GM19023 (cell line): ENCODE measurements at regions not wholly inside any gene's neighbourhood (a gene's known extent, or its start where the extent isn't known, plus 50 kb on each side); places are given as distances from the start of the nearest gene placed in this dataset.
"Not testable (repeated sequence)": the region's sequence is repeated elsewhere in the genome, so short reads cannot be mapped to it uniquely, and the experiment has no call there.

ENCODE experiments used
- ATAC-seq: cut with Tn5 transposase; IDR thresholded peaks from one replicate; pipeline ENCODE4 v1.9.1; 2021; ENCODE audit warnings: mild to moderate bottlenecking, moderate library complexity; ENCODE audit not compliant: unreplicated experiment

DNA sequence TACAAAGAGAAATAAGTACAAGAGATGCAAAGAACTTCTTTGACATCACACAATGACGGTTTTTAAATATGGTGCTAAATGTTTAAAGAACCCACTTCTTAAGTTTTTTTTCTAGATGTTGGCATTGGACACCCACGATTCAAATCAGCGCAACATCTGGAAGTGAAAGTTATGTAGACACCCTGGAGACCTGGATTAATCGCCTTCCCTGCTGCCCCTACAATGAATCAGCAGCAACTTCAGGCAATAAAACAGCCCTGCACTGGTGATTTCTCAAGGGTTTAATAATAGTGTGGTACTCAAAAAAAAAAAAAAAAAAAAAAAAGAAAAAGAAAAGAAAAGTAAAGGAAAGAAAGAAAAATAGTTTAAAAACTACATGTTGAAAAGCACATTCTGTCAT lies 248.3 kb downstream of the NUF2 start:
- no peak for ATAC-seq

DNA sequence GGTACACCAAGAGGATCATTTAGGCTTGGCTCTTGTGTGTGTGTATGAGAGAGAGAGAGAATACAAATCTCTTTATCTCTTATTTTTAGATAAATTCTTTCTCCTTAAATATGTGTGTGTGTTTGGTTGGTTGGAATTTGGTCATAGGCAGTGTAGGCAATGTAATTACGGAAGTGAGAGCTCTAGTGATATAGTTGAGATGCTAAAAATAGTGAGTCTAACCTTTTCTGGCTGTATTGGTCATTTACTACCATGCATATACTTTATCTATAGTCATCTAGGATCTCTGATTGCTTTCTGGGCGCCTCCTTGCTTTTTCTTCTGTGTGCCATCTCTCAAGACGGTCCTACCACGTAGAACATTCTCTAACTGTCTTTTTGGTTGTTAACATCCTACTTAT lies 250.2 kb downstream of the NUF2 start:
- ATAC-seq = no peak

DNA sequence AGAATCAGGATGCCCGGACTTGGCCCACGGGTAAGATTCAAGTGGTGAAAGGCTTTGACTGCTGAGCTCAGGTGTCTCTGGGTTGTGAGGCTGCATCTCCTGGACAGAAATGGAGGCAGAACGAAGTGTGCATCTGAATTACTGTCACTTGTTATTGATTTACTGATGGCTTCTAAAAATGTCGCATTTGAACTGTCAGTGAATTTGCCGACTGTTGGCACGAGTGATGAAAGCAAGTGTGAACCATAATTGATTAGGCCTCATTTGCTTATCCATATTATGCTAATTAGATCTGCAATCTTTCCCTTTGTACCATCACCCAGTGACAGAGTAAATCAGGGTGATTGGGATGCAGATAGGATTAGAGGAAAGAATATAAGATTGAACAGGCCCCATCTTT lies 252.4 kb downstream of the NUF2 start:
- ATAC-seq = no peak

- ATAC-seq = no peak
Measured at GRCh38 chr1:163580926-163581325, 259.2 kb downstream of the NUF2 start.

- ATAC-seq = no peak
Measured at GRCh38 chr1:163583661-163584181, 262.0 kb downstream of the NUF2 start.

- no peak for ATAC-seq
Measured at GRCh38 chr1:163585796-163586195, 264.0 kb downstream of the NUF2 start.

GRCh38 chr1:163588796-163589195 lies 267.0 kb downstream of the NUF2 start:
- no peak for ATAC-seq

DNA sequence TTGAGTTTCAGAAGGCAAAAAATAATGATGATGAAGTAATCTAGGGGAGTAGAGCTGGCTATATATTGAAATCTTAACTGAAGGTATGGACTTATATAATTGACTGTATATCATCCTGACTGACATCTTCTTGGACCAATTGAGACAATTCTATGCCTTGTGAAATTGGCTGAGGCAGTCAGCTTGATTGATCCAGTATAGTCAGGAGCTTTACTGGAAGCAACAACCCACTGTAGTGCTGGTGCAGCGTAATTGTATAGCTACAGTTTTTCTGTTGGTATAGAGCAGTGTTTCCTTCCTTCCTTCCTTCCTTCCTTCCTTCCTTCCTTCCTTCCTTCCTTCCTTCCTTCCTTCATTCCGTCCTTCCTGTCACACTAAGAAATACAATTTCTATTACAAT lies 268.0 kb downstream of the NUF2 start:
- ATAC-seq = no peak

- ATAC-seq = not testable (repeated sequence)
Measured at GRCh38 chr1:163591131-163591530, 269.4 kb downstream of the NUF2 start.

GRCh38 chr1:163592623-163593022 lies 270.9 kb downstream of the NUF2 start:
- ATAC-seq = not testable (repeated sequence)

DNA sequence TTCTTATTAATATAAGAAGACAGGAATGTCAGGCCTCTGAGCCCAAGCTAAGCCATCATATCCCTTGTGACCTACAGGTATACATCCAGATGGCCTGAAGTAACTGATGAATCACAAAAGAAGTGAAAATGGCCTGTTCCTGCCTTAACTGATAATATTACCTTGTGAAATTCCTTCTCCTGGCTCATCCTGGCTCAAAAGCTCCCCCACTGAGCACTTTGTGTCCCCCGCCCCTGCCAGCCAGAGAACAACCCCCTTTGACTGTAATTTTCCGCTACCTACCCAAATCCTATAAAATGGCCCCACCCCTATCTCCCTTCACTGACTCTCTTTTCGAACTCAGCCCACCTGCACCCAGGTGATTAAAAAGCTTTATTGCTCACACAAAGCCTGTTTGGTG lies 274.4 kb downstream of the NUF2 start:
- ATAC-seq = not testable (repeated sequence)

DNA sequence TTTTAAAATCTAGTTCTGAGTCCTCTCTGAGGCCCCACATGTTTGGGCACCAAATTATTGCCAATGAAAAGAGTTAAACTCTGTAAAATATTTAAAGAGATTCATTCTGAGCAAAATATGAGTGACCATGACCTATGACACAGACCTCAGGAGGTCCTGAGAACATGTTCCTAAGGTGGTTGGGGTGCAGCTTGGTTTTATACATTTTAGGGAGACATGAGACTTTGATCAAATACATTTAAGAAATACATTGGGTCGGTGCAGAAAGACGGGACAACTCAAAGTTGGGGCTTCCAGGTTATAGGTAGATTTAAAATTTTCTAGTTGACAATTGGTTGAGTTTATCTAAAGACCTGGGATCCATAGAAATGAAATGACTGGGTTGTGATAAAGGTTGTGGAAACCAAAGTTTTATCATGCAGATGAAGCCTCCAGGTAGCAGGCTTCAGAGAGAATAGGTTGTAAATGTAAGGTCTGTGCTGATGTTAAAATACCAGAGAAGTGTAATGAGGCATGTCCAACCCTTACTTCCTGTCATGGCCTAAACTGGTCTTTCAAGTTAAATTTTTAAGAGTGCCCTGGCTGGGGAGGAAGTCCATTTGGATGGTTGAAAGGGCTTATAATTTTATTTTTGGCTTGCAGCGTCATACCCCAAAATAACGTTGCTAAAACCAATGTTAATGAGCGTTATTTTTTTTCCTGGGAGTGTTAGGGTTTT lies 274.9 kb downstream of the NUF2 start:
- ATAC-seq = no peak

- ATAC-seq = no peak
Measured at GRCh38 chr1:163604321-163604720, 282.6 kb downstream of the NUF2 start.

DNA sequence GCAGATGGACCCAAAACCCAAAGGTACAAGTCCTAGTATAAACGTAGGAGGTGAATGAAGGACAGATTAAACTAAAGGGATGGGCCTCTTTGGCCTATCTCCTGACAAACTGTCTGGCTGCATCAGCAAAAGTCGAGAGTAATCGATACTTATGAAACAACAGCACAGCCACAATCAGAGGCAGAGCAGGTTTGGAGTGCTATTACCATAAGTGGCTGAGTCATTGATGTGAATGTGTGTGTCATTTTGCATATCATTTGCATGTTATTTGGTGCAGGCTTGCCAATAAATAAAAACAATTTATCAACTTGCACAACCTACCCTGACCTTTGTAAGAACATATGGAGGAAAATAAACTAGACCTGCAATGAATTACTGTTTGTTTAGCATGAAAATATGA lies 283.1 kb downstream of the NUF2 start:
- no peak for ATAC-seq

- no peak for ATAC-seq
Measured at GRCh38 chr1:163608979-163609378, 287.2 kb downstream of the NUF2 start.

- no peak for ATAC-seq
Measured at GRCh38 chr1:163609858-163610257, 288.1 kb downstream of the NUF2 start.

GRCh38 chr1:163610486-163610885 lies 288.7 kb downstream of the NUF2 start:
- ATAC-seq = no peak

GRCh38 chr1:163614361-163614760 lies 292.6 kb downstream of the NUF2 start:
- ATAC-seq = no peak

GRCh38 chr1:163628034-163628773 lies 306.4 kb downstream of the NUF2 start:
- no peak for ATAC-seq

DNA sequence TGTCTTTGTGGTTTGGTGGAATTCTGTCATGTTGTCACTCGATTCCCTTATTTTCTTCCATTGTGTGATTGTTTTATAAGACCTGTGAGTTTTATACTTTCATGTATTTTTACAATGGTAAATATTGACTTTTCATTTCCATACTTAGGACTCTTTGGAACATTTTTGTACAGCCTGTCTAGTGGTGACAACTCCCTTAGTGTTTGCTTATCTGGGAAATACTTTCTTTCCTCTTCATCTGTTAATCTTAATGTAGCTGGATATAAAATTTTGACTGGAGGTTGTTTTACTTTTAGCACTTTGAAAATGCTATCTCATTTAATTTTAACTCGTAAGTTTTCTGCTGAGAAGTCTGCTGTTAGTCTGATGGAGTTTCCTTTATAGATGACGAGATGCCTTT lies 310.5 kb downstream of the NUF2 start:
- ATAC-seq = no peak

DNA sequence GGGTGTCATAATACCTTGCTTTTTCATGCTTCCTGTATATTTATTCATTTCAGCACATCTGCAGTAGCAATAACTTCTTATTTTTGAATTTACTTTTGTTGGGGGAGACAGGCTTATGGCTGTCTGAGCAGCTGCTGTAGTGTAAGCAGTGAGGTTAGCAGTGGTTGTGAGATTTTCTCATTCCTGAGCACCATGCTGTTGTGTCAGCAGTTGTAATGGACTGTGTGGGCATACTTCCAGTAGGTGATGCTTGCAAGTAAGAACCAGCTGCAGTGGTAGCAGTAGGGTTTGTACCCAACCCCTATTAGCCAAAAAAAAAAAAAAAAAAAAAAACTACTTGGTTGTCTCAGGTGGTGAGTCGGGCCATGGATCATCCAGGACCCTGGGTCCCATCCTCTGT lies 311.6 kb downstream of the NUF2 start:
- ATAC-seq = no peak

DNA sequence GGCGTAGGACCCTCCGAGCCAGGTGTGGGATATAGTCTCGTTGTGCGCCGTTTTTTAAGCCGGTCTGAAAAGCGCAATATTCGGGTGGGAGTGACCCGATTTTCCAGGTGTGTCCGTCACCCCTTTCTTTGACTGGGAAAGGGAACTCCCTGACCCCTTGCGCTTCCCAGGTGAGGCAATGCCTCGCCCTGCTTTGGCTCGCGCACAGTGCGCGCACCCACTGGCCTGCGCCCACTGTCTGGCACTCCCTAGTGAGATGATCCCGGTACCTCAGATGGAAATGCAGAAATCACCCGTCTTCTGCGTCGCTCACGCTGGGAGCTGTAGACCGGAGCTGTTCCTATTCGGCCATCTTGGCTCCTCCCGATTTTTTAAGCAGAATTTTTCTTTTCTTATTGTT lies 323.9 kb downstream of the NUF2 start:
- not testable (repeated sequence) for ATAC-seq
